NOMO-1 treated with dmso at 0.1 percent for 144 hours (cell line): ENCODE measurements at regions not wholly inside any gene's neighbourhood (a gene's known extent, or its start where the extent isn't known, plus 50 kb on each side); places are given as distances from the start of the nearest gene placed in this dataset.

Source experiments
- DNase-seq: peaks from one replicate; lab custom pipeline; 2025; ENCODE audit not compliant: unreplicated experiment; lab: John Stamatoyannopoulos, UW

GRCh38 chr20:22506827-22507226 is 77.5 kb downstream of the FOXA2 start:
- no peak for DNase-seq

GRCh38 chr20:22504829-22505377 is 79.5 kb downstream of the FOXA2 start:
- no peak for DNase-seq

GRCh38 chr20:22503577-22503976 is 80.8 kb downstream of the FOXA2 start:
- no peak for DNase-seq

- no peak for DNase-seq
These were observed 81.6 kb downstream of the FOXA2 start for GRCh38 chr20:22502731-22503191.

GRCh38 chr20:22501566-22502344 is 82.6 kb downstream of the FOXA2 start:
- no peak for DNase-seq

GRCh38 chr20:22501034-22501433 is 83.3 kb downstream of the FOXA2 start:
- DNase-seq = no peak

- DNase-seq = no peak
These were observed 84.7 kb downstream of the FOXA2 start for GRCh38 chr20:22499515-22500166.

GRCh38 chr20:22496817-22497216 is 87.6 kb downstream of the FOXA2 start:
- no peak for DNase-seq

- no peak for DNase-seq
These were observed 88.6 kb downstream of the FOXA2 start for GRCh38 chr20:22495789-22496188.

GRCh38 chr20:22495172-22495571 is 89.2 kb downstream of the FOXA2 start:
- no peak for DNase-seq

- no peak for DNase-seq
These were observed 91.9 kb downstream of the FOXA2 start for GRCh38 chr20:22492497-22492896.

GRCh38 chr20:22491194-22491505 is 93.2 kb downstream of the FOXA2 start:
- DNase-seq = no peak

- DNase-seq = no peak
These were observed 93.8 kb downstream of the FOXA2 start for GRCh38 chr20:22490287-22491193.

- no peak for DNase-seq
These were observed 94.6 kb downstream of the FOXA2 start for GRCh38 chr20:22489626-22490286.

- no peak for DNase-seq
These were observed 104.0 kb downstream of the FOXA2 start for GRCh38 chr20:22480336-22480735.

- DNase-seq = no peak
These were observed 108.7 kb downstream of the FOXA2 start for GRCh38 chr20:22475662-22476061.

- DNase-seq = no peak
These were observed 110.1 kb downstream of the FOXA2 start for GRCh38 chr20:22474224-22474623.

- no peak for DNase-seq
These were observed 111.1 kb downstream of the FOXA2 start for GRCh38 chr20:22473293-22473692.

- no peak for DNase-seq
These were observed 111.8 kb downstream of the FOXA2 start for GRCh38 chr20:22472447-22473100.

GRCh38 chr20:22471156-22471836 is 113.1 kb downstream of the FOXA2 start:
- DNase-seq = no peak
